ENCODE measurements at regions not wholly inside any gene's neighbourhood (a gene's known extent, or its start where the extent isn't known, plus 50 kb on each side); places are given as distances from the start of the nearest gene placed in this dataset.

- H3K9me2 ChIP-seq (replicated peaks; ENCODE audit: insufficient read depth, low read length): no peaks in the 10 kb centered on the region
- TF ChIP-seq EZH2phosphoT487 (IDR thresholded peaks at IDR 0.05; ENCODE audit: low read length): no peak
- TF ChIP-seq, protein P1, sequence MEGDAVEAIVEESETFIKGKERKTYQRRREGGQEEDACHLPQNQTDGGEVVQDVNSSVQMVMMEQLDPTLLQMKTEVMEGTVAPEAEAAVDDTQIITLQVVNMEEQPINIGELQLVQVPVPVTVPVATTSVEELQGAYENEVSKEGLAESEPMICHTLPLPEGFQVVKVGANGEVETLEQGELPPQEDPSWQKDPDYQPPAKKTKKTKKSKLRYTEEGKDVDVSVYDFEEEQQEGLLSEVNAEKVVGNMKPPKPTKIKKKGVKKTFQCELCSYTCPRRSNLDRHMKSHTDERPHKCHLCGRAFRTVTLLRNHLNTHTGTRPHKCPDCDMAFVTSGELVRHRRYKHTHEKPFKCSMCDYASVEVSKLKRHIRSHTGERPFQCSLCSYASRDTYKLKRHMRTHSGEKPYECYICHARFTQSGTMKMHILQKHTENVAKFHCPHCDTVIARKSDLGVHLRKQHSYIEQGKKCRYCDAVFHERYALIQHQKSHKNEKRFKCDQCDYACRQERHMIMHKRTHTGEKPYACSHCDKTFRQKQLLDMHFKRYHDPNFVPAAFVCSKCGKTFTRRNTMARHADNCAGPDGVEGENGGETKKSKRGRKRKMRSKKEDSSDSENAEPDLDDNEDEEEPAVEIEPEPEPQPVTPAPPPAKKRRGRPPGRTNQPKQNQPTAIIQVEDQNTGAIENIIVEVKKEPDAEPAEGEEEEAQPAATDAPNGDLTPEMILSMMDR (IDR thresholded peaks at IDR 0.05; ENCODE audit: low read length): no peak
- no peaks in the 10 kb centered on the region for H3K9me3 ChIP-seq (replicated peaks; ENCODE audit: insufficient read depth, low read length)
- H3K9ac ChIP-seq (ENCODE audit: low read length): no peak overlapping the region
- no peaks in the 10 kb centered on the region for H3K27me3 ChIP-seq (replicated peaks; ENCODE audit: insufficient read depth, low read length)
- H4K20me1 ChIP-seq (ENCODE audit: insufficient read depth, low read length): no peaks in the 10 kb centered on the region
- no peak overlapping the region for H2AFZ ChIP-seq (ENCODE audit: low read length)
- no peak overlapping the region for H3K4me2 ChIP-seq (ENCODE audit: low read depth, low read length)
- no peaks in the 10 kb centered on the region for H3K4me1 ChIP-seq (ENCODE audit: low read length)
- no peak for DNase-seq
- H3F3A ChIP-seq (ENCODE audit: insufficient read depth, low read length): no peaks in the 10 kb centered on the region
- no peaks in the 10 kb centered on the region for H3K36me3 ChIP-seq (replicated peaks; ENCODE audit: insufficient read depth, low read length)
- no peaks in the 10 kb centered on the region for H3K79me2 ChIP-seq (ENCODE audit: low read length)
- no peak overlapping the region for H3K4me3 ChIP-seq (ENCODE audit: low read length)
- H3K27ac ChIP-seq (ENCODE audit: low read length): no peak overlapping the region
These were observed 123.8 kb upstream of the ID4 start for GRCh38 chr6:19713411-19713810.

DNA sequence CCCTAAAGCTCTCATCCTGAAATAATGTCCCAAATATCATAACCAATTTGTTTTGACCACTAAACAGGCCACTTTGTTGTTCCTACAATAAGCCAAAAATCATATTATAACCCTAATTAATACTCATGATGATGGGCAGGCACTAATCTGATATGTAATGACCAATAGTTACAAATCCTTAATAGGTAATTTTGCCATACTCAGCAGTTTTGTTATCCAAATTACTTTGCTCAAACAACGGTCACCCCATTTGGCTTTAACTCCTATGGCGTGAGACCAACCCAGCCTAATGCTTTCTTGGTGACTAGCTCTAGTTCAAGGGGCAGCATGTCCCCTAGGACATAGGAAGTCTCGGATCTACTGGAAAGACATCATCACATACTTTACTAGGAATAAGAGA lies 123.2 kb upstream of the ID4 start:
- Histone ChIP-seq H4K20me1 (ENCODE audit: insufficient read depth, low read length) (no peaks in the 10 kb centered on the region), H3K4me2 (ENCODE audit: low read depth, low read length) (no peak overlapping the region), H3K9ac (ENCODE audit: low read length) (no peak overlapping the region), H2AFZ (ENCODE audit: low read length) (no peak overlapping the region), H3K27ac (ENCODE audit: low read length) (no peak overlapping the region), H3K79me2 (ENCODE audit: low read length) (no peaks in the 10 kb centered on the region), H3K4me1 (ENCODE audit: low read length) (no peaks in the 10 kb centered on the region), H3K27me3 (replicated peaks; ENCODE audit: insufficient read depth, low read length) (no peaks in the 10 kb centered on the region), H3K4me3 (ENCODE audit: low read length) (no peak overlapping the region), H3F3A (ENCODE audit: insufficient read depth, low read length) (no peaks in the 10 kb centered on the region), H3K9me2 (replicated peaks; ENCODE audit: insufficient read depth, low read length) (no peaks in the 10 kb centered on the region), H3K36me3 (replicated peaks; ENCODE audit: insufficient read depth, low read length) (no peaks in the 10 kb centered on the region), H3K9me3 (replicated peaks; ENCODE audit: insufficient read depth, low read length) (no peaks in the 10 kb centered on the region)
- DNase-seq: no peak
- TF ChIP-seq, protein P1 (IDR thresholded peaks at IDR 0.05; ENCODE audit: low read length): no peak
- TF ChIP-seq EZH2phosphoT487 (IDR thresholded peaks at IDR 0.05; ENCODE audit: low read length): no peak
- TF ChIP-seq EZH2 (optimal IDR thresholded peaks at IDR 0.05; ENCODE audit: low read depth, low read length): no peak

GRCh38 chr6:19714434-19715166 lies 122.6 kb upstream of the ID4 start:
- no peak overlapping the region for H3K4me2 ChIP-seq (ENCODE audit: low read depth, low read length)
- TF ChIP-seq EZH2phosphoT487 (IDR thresholded peaks at IDR 0.05; ENCODE audit: low read length) (no peak), EZH2 (optimal IDR thresholded peaks at IDR 0.05; ENCODE audit: low read depth, low read length) (no peak)
- TF ChIP-seq, protein P1 (IDR thresholded peaks at IDR 0.05; ENCODE audit: low read length): no peak
- no peak overlapping the region for H3K4me3 ChIP-seq (ENCODE audit: low read length)
- no peaks in the 10 kb centered on the region for H3K79me2 ChIP-seq (ENCODE audit: low read length)
- H3K27me3 ChIP-seq (replicated peaks; ENCODE audit: insufficient read depth, low read length): no peaks in the 10 kb centered on the region
- no peaks in the 10 kb centered on the region for H3K9me3 ChIP-seq (replicated peaks; ENCODE audit: insufficient read depth, low read length)
- no peak overlapping the region for H3K9ac ChIP-seq (ENCODE audit: low read length)
- H3F3A ChIP-seq (ENCODE audit: insufficient read depth, low read length): no peaks in the 10 kb centered on the region
- no peak for DNase-seq
- no peaks in the 10 kb centered on the region for H3K4me1 ChIP-seq (ENCODE audit: low read length)
- H3K9me2 ChIP-seq (replicated peaks; ENCODE audit: insufficient read depth, low read length): no peaks in the 10 kb centered on the region
- no peak overlapping the region for H3K27ac ChIP-seq (ENCODE audit: low read length)
- no peak overlapping the region for H2AFZ ChIP-seq (ENCODE audit: low read length)
- H4K20me1 ChIP-seq (ENCODE audit: insufficient read depth, low read length): no peaks in the 10 kb centered on the region
- H3K36me3 ChIP-seq (replicated peaks; ENCODE audit: insufficient read depth, low read length): no peaks in the 10 kb centered on the region

Measured in MM.1S (cell line).